Fibroblast of the aortic adventitia (primary cell): ENCODE measurements at regions not wholly inside any gene's neighbourhood (a gene's known extent, or its start where the extent isn't known, plus 50 kb on each side); places are given as distances from the start of the nearest gene placed in this dataset.

ENCODE experiments used
- DNase-seq: peaks from one replicate; pipeline ENCODE4 v3.0.0-alpha.2; 2010; ENCODE audit warnings: low read depth
- H3K4me3 ChIP-seq: 2 replicates; pipeline ENCODE4 v1.5.1; 2011; ENCODE audit warnings: low read depth, mild to moderate bottlenecking, control low read depth, low read length, moderate library complexity
- TF ChIP-seq, protein P1 (sequence below): IDR thresholded peaks from 2 replicates; pipeline ENCODE4 v1.5.1; 2011; ENCODE audit warnings: mild to moderate bottlenecking, low read length, control low read depth, inconsistent platforms; ENCODE audit not compliant: insufficient read depth

DNA sequence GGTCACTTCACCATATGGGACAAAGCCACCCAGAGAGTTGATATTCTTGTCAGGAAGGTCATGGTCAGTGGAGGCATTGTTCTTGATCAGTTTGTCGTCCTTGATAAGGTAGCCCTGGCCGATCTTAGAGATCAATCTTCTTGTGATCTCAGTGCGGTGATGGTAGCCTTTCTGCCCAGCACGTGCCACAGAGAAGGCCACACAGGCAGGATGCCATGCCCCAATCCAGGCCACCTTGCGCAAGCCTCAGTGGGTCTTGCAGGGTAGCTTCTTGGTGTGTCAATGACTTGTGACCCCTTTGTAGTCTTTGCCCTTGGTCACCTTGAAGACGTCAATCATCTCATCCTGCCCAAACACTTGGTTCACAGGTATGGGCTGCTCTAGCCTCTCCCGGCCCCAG, 143.9 kb upstream of the ASB18 start:
- TF ChIP-seq, protein P1, sequence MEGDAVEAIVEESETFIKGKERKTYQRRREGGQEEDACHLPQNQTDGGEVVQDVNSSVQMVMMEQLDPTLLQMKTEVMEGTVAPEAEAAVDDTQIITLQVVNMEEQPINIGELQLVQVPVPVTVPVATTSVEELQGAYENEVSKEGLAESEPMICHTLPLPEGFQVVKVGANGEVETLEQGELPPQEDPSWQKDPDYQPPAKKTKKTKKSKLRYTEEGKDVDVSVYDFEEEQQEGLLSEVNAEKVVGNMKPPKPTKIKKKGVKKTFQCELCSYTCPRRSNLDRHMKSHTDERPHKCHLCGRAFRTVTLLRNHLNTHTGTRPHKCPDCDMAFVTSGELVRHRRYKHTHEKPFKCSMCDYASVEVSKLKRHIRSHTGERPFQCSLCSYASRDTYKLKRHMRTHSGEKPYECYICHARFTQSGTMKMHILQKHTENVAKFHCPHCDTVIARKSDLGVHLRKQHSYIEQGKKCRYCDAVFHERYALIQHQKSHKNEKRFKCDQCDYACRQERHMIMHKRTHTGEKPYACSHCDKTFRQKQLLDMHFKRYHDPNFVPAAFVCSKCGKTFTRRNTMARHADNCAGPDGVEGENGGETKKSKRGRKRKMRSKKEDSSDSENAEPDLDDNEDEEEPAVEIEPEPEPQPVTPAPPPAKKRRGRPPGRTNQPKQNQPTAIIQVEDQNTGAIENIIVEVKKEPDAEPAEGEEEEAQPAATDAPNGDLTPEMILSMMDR = no peak
- no peak overlapping the region for H3K4me3 ChIP-seq
- no peak for DNase-seq

DNA sequence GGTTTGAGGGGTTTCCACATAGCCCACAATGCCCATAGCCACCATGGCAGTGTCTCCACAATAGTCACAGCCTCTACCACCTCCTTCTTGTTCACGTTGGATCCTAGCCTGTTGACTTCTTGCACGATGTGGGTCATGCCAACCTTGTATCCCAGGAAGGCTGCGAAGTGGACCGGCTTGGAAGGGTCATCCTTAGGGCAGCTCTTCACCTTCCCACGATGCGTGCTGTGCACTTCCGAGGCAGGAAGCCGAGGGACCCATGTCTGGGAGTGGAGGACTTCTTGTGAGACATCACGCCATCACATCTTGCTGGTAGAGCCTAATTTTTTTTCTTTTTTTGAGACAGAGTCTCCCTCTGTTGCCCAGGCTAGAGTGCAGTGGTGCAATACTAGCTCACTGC, 144.6 kb upstream of the ASB18 start:
- H3K4me3 ChIP-seq = no peak overlapping the region
- DNase-seq = no peak
- TF ChIP-seq, protein P1 = no peak

GRCh38 chr2:236415684-236416444, 151.7 kb upstream of the ASB18 start:
- no peak overlapping the region for H3K4me3 ChIP-seq
- no peak for DNase-seq
- TF ChIP-seq, protein P1 = no peak

DNA sequence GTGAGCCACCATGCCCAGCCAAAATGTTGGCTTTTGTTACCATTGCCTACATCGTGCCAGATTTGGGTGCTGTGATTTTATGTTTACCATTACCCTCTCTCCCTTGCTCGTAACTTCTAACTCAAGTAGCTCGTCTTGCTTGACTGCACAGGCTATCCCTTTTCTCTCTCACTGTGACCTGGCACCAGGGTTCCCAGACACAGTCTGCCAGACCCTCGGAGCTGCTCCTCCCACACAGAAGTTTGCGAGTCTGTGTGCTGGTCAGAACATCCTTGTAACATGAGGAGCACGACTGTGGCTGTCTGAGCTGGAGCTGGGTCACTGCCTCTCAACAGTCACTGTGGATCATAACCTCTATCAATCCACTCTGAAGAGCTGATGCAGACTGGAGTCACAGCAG, 152.5 kb upstream of the ACKR3 start:
- no peak for DNase-seq
- H3K4me3 ChIP-seq = no peak overlapping the region
- TF ChIP-seq, protein P1 = no peak

DNA sequence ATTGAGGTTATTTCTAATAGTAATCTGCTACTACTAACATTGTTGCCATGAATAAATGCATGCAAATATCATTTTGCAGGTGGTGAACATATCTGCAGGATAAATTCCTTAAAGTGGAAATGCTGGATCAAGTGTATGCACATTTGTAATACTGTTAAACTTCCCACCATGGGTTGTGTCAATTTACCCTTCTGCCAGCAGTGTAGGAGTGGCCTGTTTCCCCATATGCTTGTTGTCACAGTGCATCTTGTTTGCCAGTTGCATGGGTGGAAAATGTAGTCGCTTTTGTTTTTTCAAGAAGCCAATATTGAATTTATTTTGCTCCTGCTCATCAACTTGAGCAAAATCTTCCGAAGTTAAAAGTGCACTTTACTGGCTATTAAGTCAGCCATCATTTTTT, 139.0 kb upstream of the ACKR3 start:
- H3K4me3 ChIP-seq = no peak overlapping the region
- TF ChIP-seq, protein P1 = no peak
- no peak for DNase-seq

- DNase-seq = no peak
- H3K4me3 ChIP-seq = no peak overlapping the region
- TF ChIP-seq, protein P1 = no peak
Observed at GRCh38 chr2:236434593-236434992, 135.0 kb upstream of the ACKR3 start.
